ENCODE measurements at regions not wholly inside any gene's neighbourhood (a gene's known extent, or its start where the extent isn't known, plus 50 kb on each side); places are given as distances from the start of the nearest gene placed in this dataset.

GRCh38 chr1:244192325-244192724 is 141.2 kb downstream of the ZBTB18 start:
- POLR2A ChIA-PET, result no interaction called here
- TF ChIP-seq CTBP1 (IDR thresholded peaks at IDR 0.05; ENCODE audit: borderline replicate concordance), result no peak
- no peak for TF ChIP-seq PKNOX1 (IDR thresholded peaks at IDR 0.05)
- no peak for TF ChIP-seq ELF4 (IDR thresholded peaks at IDR 0.05)
- no peak for TF ChIP-seq L3MBTL2 (conservative IDR thresholded peaks at IDR 0.05)
- no peak for TF ChIP-seq ZNF384 (IDR thresholded peaks at IDR 0.05)
- no peak for TF ChIP-seq NFRKB (IDR thresholded peaks at IDR 0.05)
- TF ChIP-seq SUZ12 (IDR thresholded peaks at IDR 0.05), result no peak
- TF ChIP-seq FOXA1 (IDR thresholded peaks at IDR 0.05), result no peak
- CTCF ChIA-PET, result no interaction called here
- no peak for DNase-seq (ENCODE audit: extremely low spot score)

- no peak for DNase-seq (ENCODE audit: extremely low spot score)
- CTCF ChIA-PET, result no interaction called here
- no peak for TF ChIP-seq ZNF384 (IDR thresholded peaks at IDR 0.05)
- TF ChIP-seq ELF4 (IDR thresholded peaks at IDR 0.05), result no peak
- no peak for TF ChIP-seq LEF1 (IDR thresholded peaks at IDR 0.05; ENCODE audit: borderline replicate concordance)
- TF ChIP-seq FOXK2 (IDR thresholded peaks at IDR 0.05), result no peak
- TF ChIP-seq SP1 (IDR thresholded peaks at IDR 0.05), result no peak
- no peak for TF ChIP-seq BHLHE40 (IDR thresholded peaks at IDR 0.05; ENCODE audit: borderline replicate concordance)
- TF ChIP-seq HDGF (IDR thresholded peaks at IDR 0.05; ENCODE audit: borderline replicate concordance), result no peak
- no peak for TF ChIP-seq PKNOX1 (IDR thresholded peaks at IDR 0.05)
- no peak for TF ChIP-seq ARNT (IDR thresholded peaks at IDR 0.05)
- TF ChIP-seq SUZ12 (IDR thresholded peaks at IDR 0.05), result no peak
- no peak for TF ChIP-seq CTBP1 (IDR thresholded peaks at IDR 0.05; ENCODE audit: borderline replicate concordance)
- TF ChIP-seq NFRKB (IDR thresholded peaks at IDR 0.05), result no peak
- no peak for TF ChIP-seq TARDBP (IDR thresholded peaks at IDR 0.05)
- TF ChIP-seq FOXM1 (IDR thresholded peaks at IDR 0.05; ENCODE audit: borderline replicate concordance), result no peak
- no peak for TF ChIP-seq L3MBTL2 (conservative IDR thresholded peaks at IDR 0.05)
- TF ChIP-seq FOXA1 (IDR thresholded peaks at IDR 0.05), result no peak
- POLR2A ChIA-PET, result no interaction called here
These were observed 145.6 kb downstream of the ZBTB18 start for GRCh38 chr1:244196571-244197285.

GRCh38 chr1:244197851-244198375 is 146.8 kb downstream of the ZBTB18 start:
- TF ChIP-seq SUZ12 (IDR thresholded peaks at IDR 0.05), result no peak
- TF ChIP-seq TARDBP (IDR thresholded peaks at IDR 0.05), result no peak
- no peak for TF ChIP-seq CTBP1 (IDR thresholded peaks at IDR 0.05; ENCODE audit: borderline replicate concordance)
- no peak for TF ChIP-seq ZNF384 (IDR thresholded peaks at IDR 0.05)
- TF ChIP-seq LEF1 (IDR thresholded peaks at IDR 0.05; ENCODE audit: borderline replicate concordance), result no peak
- TF ChIP-seq L3MBTL2 (conservative IDR thresholded peaks at IDR 0.05), result no peak
- no peak for TF ChIP-seq FOXM1 (IDR thresholded peaks at IDR 0.05; ENCODE audit: borderline replicate concordance)
- TF ChIP-seq HDGF (IDR thresholded peaks at IDR 0.05; ENCODE audit: borderline replicate concordance), result no peak
- no peak for TF ChIP-seq ARNT (IDR thresholded peaks at IDR 0.05)
- TF ChIP-seq PKNOX1 (IDR thresholded peaks at IDR 0.05), result no peak
- TF ChIP-seq BHLHE40 (IDR thresholded peaks at IDR 0.05; ENCODE audit: borderline replicate concordance), result no peak
- TF ChIP-seq SP1 (IDR thresholded peaks at IDR 0.05), result no peak
- no peak for TF ChIP-seq FOXA1 (IDR thresholded peaks at IDR 0.05)
- TF ChIP-seq FOXK2 (IDR thresholded peaks at IDR 0.05), result no peak
- TF ChIP-seq NFRKB (IDR thresholded peaks at IDR 0.05), result no peak
- TF ChIP-seq ELF4 (IDR thresholded peaks at IDR 0.05), result no peak
- CTCF ChIA-PET, result no interaction called here
- POLR2A ChIA-PET, result no interaction called here
- no peak for DNase-seq (ENCODE audit: extremely low spot score)

- ChIA-PET CTCF (interaction anchor here (1.4 kb wide), 1 partner anchor 12 kb away, joined by 4 read pairs; no protein-coding TSS in a partner anchor), POLR2A (no interaction called here)
- no peak for DNase-seq (ENCODE audit: extremely low spot score)
- peak; percentile 32; the same call in 1 of the 2 replicates for TF ChIP-seq PKNOX1 (IDR thresholded peaks at IDR 0.05)
- TF ChIP-seq HDGF (IDR thresholded peaks at IDR 0.05; ENCODE audit: borderline replicate concordance), result no peak
These were observed 148.8 kb downstream of the ZBTB18 start for GRCh38 chr1:244199902-244200301.

GRCh38 chr1:244200596-244200995 is 149.5 kb downstream of the ZBTB18 start:
- ChIA-PET CTCF (interaction anchor here (1.4 kb wide), 1 partner anchor 11 kb away, joined by 4 read pairs; no protein-coding TSS in a partner anchor), POLR2A (no interaction called here)
- TF ChIP-seq CTBP1 (IDR thresholded peaks at IDR 0.05; ENCODE audit: borderline replicate concordance), result no peak
- TF ChIP-seq NFRKB (IDR thresholded peaks at IDR 0.05), result no peak
- TF ChIP-seq L3MBTL2 (conservative IDR thresholded peaks at IDR 0.05), result no peak
- TF ChIP-seq ELF4 (IDR thresholded peaks at IDR 0.05), result no peak
- TF ChIP-seq FOXA1 (IDR thresholded peaks at IDR 0.05), result no peak
- no peak for TF ChIP-seq SP1 (IDR thresholded peaks at IDR 0.05)
- TF ChIP-seq FOXM1 (IDR thresholded peaks at IDR 0.05; ENCODE audit: borderline replicate concordance), result no peak
- TF ChIP-seq HDGF (IDR thresholded peaks at IDR 0.05; ENCODE audit: borderline replicate concordance), result no peak
- TF ChIP-seq SUZ12 (IDR thresholded peaks at IDR 0.05), result no peak
- no peak for TF ChIP-seq LEF1 (IDR thresholded peaks at IDR 0.05; ENCODE audit: borderline replicate concordance)
- TF ChIP-seq TARDBP (IDR thresholded peaks at IDR 0.05), result no peak
- TF ChIP-seq PKNOX1 (IDR thresholded peaks at IDR 0.05), result no peak
- no peak for TF ChIP-seq FOXK2 (IDR thresholded peaks at IDR 0.05)
- no peak for TF ChIP-seq ARNT (IDR thresholded peaks at IDR 0.05)
- no peak for TF ChIP-seq ZNF384 (IDR thresholded peaks at IDR 0.05)
- TF ChIP-seq BHLHE40 (IDR thresholded peaks at IDR 0.05; ENCODE audit: borderline replicate concordance), result no peak
- DNase-seq (ENCODE audit: extremely low spot score), result no peak
